Osteocyte (in vitro differentiated cells): ENCODE measurements at regions not wholly inside any gene's neighbourhood (a gene's known extent, or its start where the extent isn't known, plus 50 kb on each side); places are given as distances from the start of the nearest gene placed in this dataset.

Source experiments
- DNase-seq: peaks from one replicate; pipeline ENCODE4 v3.0.0; 2021; ENCODE audit warnings: mixed read lengths; ENCODE audit not compliant: unreplicated experiment; ENCODE audit errors: extremely low spot score
- H3K27ac Mint-ChIP-seq: one replicate; pipeline ENCODE4 v1.8.0; 2021; ENCODE audit warnings: mild to moderate bottlenecking, mixed read lengths; ENCODE audit not compliant: unreplicated experiment
- H3K27me3 Mint-ChIP-seq: one replicate; pipeline ENCODE4 v1.8.0; 2021; ENCODE audit warnings: mixed read lengths; ENCODE audit not compliant: unreplicated experiment
- H3K36me3 Mint-ChIP-seq: one replicate; pipeline ENCODE4 v1.8.0; 2021; ENCODE audit warnings: mixed read lengths; ENCODE audit not compliant: unreplicated experiment
- H3K4me1 Mint-ChIP-seq: one replicate; pipeline ENCODE4 v1.8.0; 2021; ENCODE audit warnings: mixed read lengths; ENCODE audit not compliant: unreplicated experiment
- H3K4me3 Mint-ChIP-seq: one replicate; pipeline ENCODE4 v1.8.0; 2021; ENCODE audit warnings: mild to moderate bottlenecking, moderate library complexity, mixed read lengths; ENCODE audit not compliant: unreplicated experiment
- H3K9me3 Mint-ChIP-seq: one replicate; pipeline ENCODE4 v1.8.0; 2021; ENCODE audit warnings: mixed read lengths; ENCODE audit not compliant: unreplicated experiment
- CTCF ChIP-seq: fragments of 200-600 bp; sonication (generic); IDR thresholded peaks from 2 replicates; pipeline ENCODE4 v1.5.0; 2021; ENCODE audit warnings: antibody characterized with exemption, mild to moderate bottlenecking, moderate library complexity

GRCh38 chr1:191398551-191398950, 759.7 kb upstream of the RGS18 start:
- H3K36me3 Mint-ChIP-seq = no peaks in the 10 kb centered on the region
- H3K4me1 Mint-ChIP-seq = no peaks in the 10 kb centered on the region
- no peak overlapping the region for H3K4me3 Mint-ChIP-seq
- H3K27me3 Mint-ChIP-seq = no peaks in the 10 kb centered on the region
- H3K27ac Mint-ChIP-seq = no peak overlapping the region
- no peak for DNase-seq
- TF ChIP-seq CTCF = no peak
- peaks cover 9% of the 10 kb centered on the region for H3K9me3 Mint-ChIP-seq

GRCh38 chr1:191405417-191405816, 752.8 kb upstream of the RGS18 start:
- Mint-ChIP-seq H3K27me3 (no peaks in the 10 kb centered on the region), H3K27ac (no peak overlapping the region), H3K4me1 (no peaks in the 10 kb centered on the region), H3K36me3 (no peaks in the 10 kb centered on the region), H3K9me3 (no peaks in the 10 kb centered on the region), H3K4me3 (no peak overlapping the region)
- TF ChIP-seq CTCF = no peak
- DNase-seq = no peak

GRCh38 chr1:191414981-191415640, 743.2 kb upstream of the RGS18 start:
- Mint-ChIP-seq H3K36me3 (no peaks in the 10 kb centered on the region), H3K27ac (no peak overlapping the region), H3K4me3 (no peak overlapping the region), H3K9me3 (no peaks in the 10 kb centered on the region), H3K27me3 (no peaks in the 10 kb centered on the region), H3K4me1 (no peaks in the 10 kb centered on the region)
- no peak for TF ChIP-seq CTCF
- DNase-seq = no peak

- no peak for DNase-seq
- Mint-ChIP-seq H3K9me3 (no peaks in the 10 kb centered on the region), H3K4me3 (no peak overlapping the region)
These were observed 738.4 kb upstream of the RGS18 start for GRCh38 chr1:191419842-191420241.

GRCh38 chr1:191427593-191427992, 730.7 kb upstream of the RGS18 start:
- Mint-ChIP-seq H3K4me3 (no peak overlapping the region), H3K4me1 (no peaks in the 10 kb centered on the region), H3K27me3 (no peaks in the 10 kb centered on the region), H3K9me3 (no peaks in the 10 kb centered on the region), H3K27ac (no peak overlapping the region), H3K36me3 (no peaks in the 10 kb centered on the region)
- DNase-seq = no peak
- no peak for TF ChIP-seq CTCF

More at GRCh38 chr1:191419842-191420241, 738.4 kb upstream of the RGS18 start:
- Mint-ChIP-seq H3K27me3 (no peaks in the 10 kb centered on the region), H3K27ac (no peak overlapping the region), H3K36me3 (no peaks in the 10 kb centered on the region), H3K4me1 (no peaks in the 10 kb centered on the region)
- no peak for TF ChIP-seq CTCF
